H1 (cell line): ENCODE measurements at regions not wholly inside any gene's neighbourhood (a gene's known extent, or its start where the extent isn't known, plus 50 kb on each side); places are given as distances from the start of the nearest gene placed in this dataset.

Experiments
- CTCF ChIA-PET: fragments of 300-600 bp; sonication (Branson Sonifier 250); formaldehyde crosslinking; loops from one replicate; lab custom pipeline; 2021; ENCODE audit not compliant: partially characterized antibody; lab: Charles Lee
- POLR2A ChIA-PET: fragments of 300-600 bp; sonication (Branson Sonifier 250); formaldehyde crosslinking; loops from one replicate; lab custom pipeline; 2021; ENCODE audit warnings: inconsistent platforms; ENCODE audit not compliant: partially characterized antibody; lab: Charles Lee
- DNase-seq, 2 experiments: peaks; one replicate each; pipeline versions ENCODE4 v3.0.0 to v3.0.0-alpha.2; 2010 to 2022; ENCODE audit warnings: low spot score in 2 of 2, low read depth in 1 of 2, mixed read lengths in 1 of 2
- FAIRE-seq: peaks from 2 replicates; lab custom pipeline; 2011; peaks lifted over from hg19 to GRCh38; lab: Jason Lieb, UNC
- H2AFZ ChIP-seq: 2 replicates; pipeline ENCODE4 v1.8.1; 2012; ENCODE audit warnings: low read length, inconsistent platforms
- H2AK5ac ChIP-seq: 2 replicates; pipeline ENCODE4 v1.6.1; 2013; ENCODE audit warnings: low read depth, low read length
- H2BK120ac ChIP-seq: replicated peaks from 2 replicates; pipeline ENCODE3; 2013; ENCODE audit warnings: low read depth, low read length, inconsistent platforms
- H2BK12ac ChIP-seq: 2 replicates; pipeline ENCODE4 v1.6.1; 2013; ENCODE audit warnings: low read depth, low read length
- H2BK15ac ChIP-seq: 2 replicates; pipeline ENCODE4 v1.6.1; 2013; ENCODE audit warnings: low read length
- H2BK20ac ChIP-seq: 2 replicates; pipeline ENCODE4 v1.6.1; 2013; ENCODE audit warnings: low read length
- H2BK5ac ChIP-seq: 2 replicates; pipeline ENCODE4 v1.6.1; 2013; ENCODE audit warnings: low read depth, low read length
- H3K14ac ChIP-seq: 2 replicates; pipeline ENCODE4 v1.6.1; 2013; ENCODE audit warnings: inconsistent platforms; ENCODE audit not compliant: insufficient read length
- H3K18ac ChIP-seq: 2 replicates; pipeline ENCODE4 v1.6.1; 2013; ENCODE audit warnings: low read length; ENCODE audit errors: extremely low read depth
- H3K23ac ChIP-seq: 2 replicates; pipeline ENCODE4 v1.6.1; 2013; ENCODE audit warnings: inconsistent platforms; ENCODE audit not compliant: insufficient read length
- H3K23me2 ChIP-seq: 2 replicates; pipeline ENCODE4 v1.6.1; 2013; ENCODE audit warnings: low read depth, low read length
- H3K27ac ChIP-seq: 2 replicates; pipeline ENCODE4 v1.6.1; 2011; ENCODE audit warnings: low read depth, low read length, inconsistent platforms
- H3K27me3 ChIP-seq, 4 experiments: replicated peaks in 1 of 4; 1 replicate in 1 of 4; 2 replicates in 3 of 4; pipeline versions ENCODE4 v1.6.1 to v1.8.1; 2011 to 2013; ENCODE audit warnings: low read length in 3 of 4, mild to moderate bottlenecking in 3 of 4, inconsistent platforms in 2 of 4, mixed read lengths in 2 of 4, moderate library complexity in 1 of 4; ENCODE audit not compliant: control insufficient read depth in 3 of 4, insufficient read depth in 3 of 4; ENCODE audit errors: extremely low read depth in 1 of 4
- H3K36me3 ChIP-seq, 4 experiments: 2 replicates each; pipeline versions ENCODE4 v1.6.1 to v1.8.1; 2011 to 2013; ENCODE audit warnings: mild to moderate bottlenecking in 4 of 4, low read length in 3 of 4, moderate library complexity in 2 of 4, control low read depth in 1 of 4, inconsistent platforms in 1 of 4; ENCODE audit not compliant: insufficient read depth in 4 of 4, control insufficient read depth in 2 of 4
- H3K4ac ChIP-seq: replicated peaks from 2 replicates; pipeline ENCODE3; 2013; ENCODE audit warnings: low read length, low read depth, mixed read lengths, inconsistent platforms; ENCODE audit not compliant: insufficient read length
- H3K4me1 ChIP-seq, 4 experiments: replicated peaks in 1 of 4; 1 replicate in 1 of 4; 2 replicates in 3 of 4; pipeline versions ENCODE4 v1.6.1 to v1.8.1; 2011 to 2013; ENCODE audit warnings: low read length in 3 of 4, inconsistent platforms in 2 of 4, mixed read lengths in 1 of 4; ENCODE audit not compliant: insufficient read depth in 4 of 4, control insufficient read depth in 3 of 4
- H3K4me2 ChIP-seq, 2 experiments: 2 replicates each; pipeline versions ENCODE4 v1.6.1 to v1.8.1; 2011 to 2013; ENCODE audit warnings: low read depth in 2 of 2, low read length in 2 of 2, control low read depth in 1 of 2, inconsistent platforms in 1 of 2, mild to moderate bottlenecking in 1 of 2; ENCODE audit not compliant: insufficient read depth in 1 of 2
- H3K4me3 ChIP-seq, 4 experiments: fragments of 200-600, 300-600 bp in 1 of 4; sonication (generic), shearing (Covaris generic), sonication (Bioruptor Twin) in 1 of 4; 2 replicates each; pipeline versions ENCODE4 v1.5.1 to v1.8.1; 2011 to 2016; ENCODE audit warnings: low read length in 4 of 4, low read depth in 3 of 4, control low read depth in 2 of 4, inconsistent platforms in 2 of 4, mild to moderate bottlenecking in 2 of 4, mixed read lengths in 1 of 4, moderate library complexity in 1 of 4; ENCODE audit not compliant: insufficient read depth in 2 of 4; ENCODE audit errors: extremely low read depth in 1 of 4
- H3K56ac ChIP-seq: replicated peaks from 2 replicates; pipeline ENCODE3; 2013; ENCODE audit warnings: low read depth, mild to moderate bottlenecking, mixed read lengths, low read length, inconsistent platforms; ENCODE audit not compliant: insufficient read length
- H3K79me1 ChIP-seq: 2 replicates; pipeline ENCODE4 v1.6.1; 2013; ENCODE audit warnings: low read depth, low read length, control low read depth
- H3K79me2 ChIP-seq, 2 experiments: 2 replicates each; pipeline versions ENCODE4 v1.6.1 to v1.8.1; 2012 to 2013; ENCODE audit warnings: low read length in 2 of 2, mild to moderate bottlenecking in 2 of 2, inconsistent platforms in 1 of 2; ENCODE audit not compliant: insufficient read depth in 2 of 2, control insufficient read depth in 1 of 2
- H3K9ac ChIP-seq, 4 experiments: replicated peaks in 1 of 4; 1 replicate in 1 of 4; 2 replicates in 3 of 4; pipeline versions ENCODE4 v1.6.1 to v1.8.1; 2011 to 2013; ENCODE audit warnings: low read depth in 3 of 4, low read length in 3 of 4, control low read depth in 2 of 4, mild to moderate bottlenecking in 2 of 4, moderate library complexity in 2 of 4, inconsistent platforms in 1 of 4; ENCODE audit errors: extremely low read depth in 1 of 4
- H3K9me3 ChIP-seq, 2 experiments: 2 replicates each; pipeline versions ENCODE4 v1.6.1 to v1.8.1; 2012 to 2013; ENCODE audit warnings: mild to moderate bottlenecking in 2 of 2, moderate library complexity in 2 of 2, control low read depth in 1 of 2, inconsistent platforms in 1 of 2, low read depth in 1 of 2, low read length in 1 of 2, mixed read lengths in 1 of 2; ENCODE audit not compliant: insufficient read depth in 2 of 2
- H4K20me1 ChIP-seq, 2 experiments: replicated peaks in 1 of 2; 2 replicates each; pipeline versions ENCODE3 to v1.8.1; 2011 to 2013; ENCODE audit warnings: inconsistent platforms in 2 of 2, low read length in 2 of 2, mild to moderate bottlenecking in 1 of 2; ENCODE audit not compliant: insufficient read depth in 2 of 2, control insufficient read depth in 1 of 2
- H4K5ac ChIP-seq: 2 replicates; pipeline ENCODE4 v1.6.1; 2013; ENCODE audit warnings: low read length, low read depth, mixed read lengths, inconsistent platforms; ENCODE audit not compliant: insufficient read length
- H4K8ac ChIP-seq: 2 replicates; pipeline ENCODE4 v1.8.0; 2013; ENCODE audit warnings: mild to moderate bottlenecking, moderate library complexity, low read length, inconsistent platforms; ENCODE audit not compliant: insufficient read depth; ENCODE audit errors: extremely low read depth
- H4K91ac ChIP-seq: replicated peaks from 2 replicates; pipeline ENCODE3; 2013; ENCODE audit warnings: low read length, mixed read lengths, inconsistent platforms; ENCODE audit not compliant: insufficient read length
- CBX8 ChIP-seq: fragments of 300-800, 300-1000 bp; sonication (generic); IDR thresholded peaks from 2 replicates; pipeline ENCODE4 v1.7.1; 2016; ENCODE audit warnings: low read depth, low read length, borderline replicate concordance
- EGR1 ChIP-seq: IDR thresholded peaks from 2 replicates; pipeline ENCODE4 v1.6.1; 2011; ENCODE audit warnings: low read depth, low read length, borderline replicate concordance
- EZH2 ChIP-seq: fragments of 200-600 bp; sonication (generic); IDR thresholded peaks from 2 replicates; pipeline ENCODE4 v1.7.1; 2012; ENCODE audit warnings: low read depth, mild to moderate bottlenecking, moderate library complexity, low read length, inconsistent platforms; ENCODE audit not compliant: severe bottlenecking
- HDAC2 ChIP-seq, 2 experiments: fragments of 300-600 bp in 1 of 2; sonication (generic) in 1 of 2; IDR thresholded peaks; 2 replicates each; pipeline ENCODE4 v1.6.1; 2011 to 2012; ENCODE audit warnings: low read depth in 2 of 2, low read length in 2 of 2, mild to moderate bottlenecking in 2 of 2, moderate library complexity in 2 of 2, borderline replicate concordance in 1 of 2, inconsistent platforms in 1 of 2
- KDM4A ChIP-seq: IDR thresholded peaks from one replicate; pipeline ENCODE4 v1.7.1; 2012; ENCODE audit warnings: low read depth, mild to moderate bottlenecking, moderate library complexity, low read length, inconsistent platforms; ENCODE audit not compliant: severe bottlenecking
- TAF1 ChIP-seq: IDR thresholded peaks from 2 replicates; pipeline ENCODE4 v1.6.1; 2011; ENCODE audit warnings: mild to moderate bottlenecking, low read depth, low read length
- WGBS, 2 experiments: shearing (Covaris generic) in 1 of 2; methylation state at CpG; one replicate each; pipeline versions ENCODE4 v1.1.6 to v1.1.7; 2013 to 2015; ENCODE audit warnings: low lambda C conversion rate in 2 of 2, mixed read lengths in 2 of 2, inconsistent platforms in 1 of 2, low coverage in 1 of 2, missing lambda C conversion rate in 1 of 2; ENCODE audit not compliant: insufficient replicate concordance in 2 of 2, insufficient coverage in 1 of 2, insufficient read length in 1 of 2; ENCODE audit errors: extremely low coverage in 1 of 2, missing lambda C conversion rate in 1 of 2; 5-methylcytosine and 5-hydroxymethylcytosine counted together

DNA sequence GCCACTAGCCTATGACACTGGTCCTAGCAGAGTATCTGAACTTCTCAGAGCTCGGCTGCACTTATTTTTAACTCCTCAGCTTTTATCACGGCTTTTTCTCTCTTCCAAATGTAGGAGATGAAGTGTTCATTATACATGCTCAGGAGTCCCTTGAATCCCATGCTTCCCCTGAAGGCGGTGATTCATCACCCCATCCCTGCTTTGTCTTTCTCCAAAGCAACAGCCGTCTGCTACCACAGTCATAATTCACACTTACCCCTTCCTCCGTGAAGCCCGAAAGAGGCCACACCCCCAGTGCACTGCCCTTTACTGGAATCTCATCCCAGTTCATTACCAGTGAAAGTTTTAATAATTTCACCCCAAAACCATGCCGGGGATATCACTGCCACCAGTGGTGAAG lies 301.5 kb upstream of the SHH start:
- H2BK120ac ChIP-seq = no peak overlapping the region
- H3K18ac ChIP-seq = no peak overlapping the region
- H2BK5ac ChIP-seq = no peak overlapping the region
- H4K8ac ChIP-seq = no peak overlapping the region
- H3K14ac ChIP-seq = no peak overlapping the region
- H4K91ac ChIP-seq = no peak overlapping the region
- no peak overlapping the region for H2BK12ac ChIP-seq
- no peak overlapping the region for H3K27ac ChIP-seq
- no peaks in the 10 kb centered on the region for H4K20me1 ChIP-seq
- H2AK5ac ChIP-seq = no peak overlapping the region
- H3K9me3 ChIP-seq = no peaks in the 10 kb centered on the region
- no peaks in the 10 kb centered on the region for H3K79me2 ChIP-seq
- no peaks in the 10 kb centered on the region for H3K36me3 ChIP-seq
- no peak overlapping the region for H3K9ac ChIP-seq
- H3K56ac ChIP-seq = no peak overlapping the region
- no peak overlapping the region for H3K23ac ChIP-seq
- no peak for DNase-seq
- no peaks in the 10 kb centered on the region for H3K27me3 ChIP-seq
- no peak overlapping the region for H2BK15ac ChIP-seq
- CTCF ChIA-PET = interaction anchor here (0.6 kb wide), 1 partner anchor 148 kb away, joined by 3 read pairs; no protein-coding TSS in a partner anchor
- H3K23me2 ChIP-seq = no peaks in the 10 kb centered on the region
- no peaks in the 10 kb centered on the region for H3K4me1 ChIP-seq
- no peak overlapping the region for H4K5ac ChIP-seq
- no peak overlapping the region for H3K4me3 ChIP-seq
- no peak overlapping the region for H2AFZ ChIP-seq
- WGBS, 2 experiments = 87% methylated on average over 7 of the region's 7 CpGs; no CpG with 5 or more reads in 1 of the 2 experiments
- H3K79me1 ChIP-seq = no peaks in the 10 kb centered on the region
- no peak overlapping the region for H2BK20ac ChIP-seq
- no peak overlapping the region for H3K4ac ChIP-seq
- POLR2A ChIA-PET = no interaction called here
- no peak for FAIRE-seq
- H3K4me2 ChIP-seq = no peak overlapping the region
- TF ChIP-seq HDAC2 (IDR thresholded peaks at IDR 0.05; ENCODE audit: borderline replicate concordance in 1 of 2, low read depth in 2 of 2, low read length in 2 of 2) = no peak
- no peak for TF ChIP-seq KDM4A
- TF ChIP-seq EZH2 = no peak
- no peak for TF ChIP-seq TAF1
- no peak for TF ChIP-seq CBX8
- no peak for TF ChIP-seq EGR1
